Tongue (tissue), 1 donor: ENCODE measurements at regions not wholly inside any gene's neighbourhood (a gene's known extent, or its start where the extent isn't known, plus 50 kb on each side); places are given as distances from the start of the nearest gene placed in this dataset.
"Not testable (repeated sequence)": the region's sequence is repeated elsewhere in the genome, so short reads cannot be mapped to it uniquely, and the experiment has no call there.

Source experiments
- DNase-seq: peaks from one replicate; pipeline ENCODE4 v3.0.0-alpha.2; 2015

- no peak for DNase-seq
These were observed 556.6 kb upstream of the TUSC1 start for GRCh38 chr9:26234865-26235264.

DNA sequence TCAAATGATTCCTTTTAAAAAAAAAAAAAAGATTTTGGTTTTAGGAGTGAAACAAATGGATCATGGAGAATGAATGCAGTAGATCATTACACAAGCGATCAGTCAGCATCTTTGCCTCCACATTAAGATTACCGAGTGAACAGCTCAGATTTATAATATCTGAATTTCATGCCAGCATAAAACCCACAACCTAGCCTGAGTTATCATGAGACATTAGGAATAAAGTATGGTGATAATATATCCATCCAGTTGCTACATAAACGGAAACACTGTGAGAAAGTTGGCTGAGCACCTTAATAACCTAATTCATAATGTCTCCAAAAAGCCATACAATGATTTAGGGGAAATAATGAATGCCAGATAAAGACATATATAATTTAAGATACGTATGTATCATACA lies 553.1 kb upstream of the TUSC1 start:
- no peak for DNase-seq

DNA sequence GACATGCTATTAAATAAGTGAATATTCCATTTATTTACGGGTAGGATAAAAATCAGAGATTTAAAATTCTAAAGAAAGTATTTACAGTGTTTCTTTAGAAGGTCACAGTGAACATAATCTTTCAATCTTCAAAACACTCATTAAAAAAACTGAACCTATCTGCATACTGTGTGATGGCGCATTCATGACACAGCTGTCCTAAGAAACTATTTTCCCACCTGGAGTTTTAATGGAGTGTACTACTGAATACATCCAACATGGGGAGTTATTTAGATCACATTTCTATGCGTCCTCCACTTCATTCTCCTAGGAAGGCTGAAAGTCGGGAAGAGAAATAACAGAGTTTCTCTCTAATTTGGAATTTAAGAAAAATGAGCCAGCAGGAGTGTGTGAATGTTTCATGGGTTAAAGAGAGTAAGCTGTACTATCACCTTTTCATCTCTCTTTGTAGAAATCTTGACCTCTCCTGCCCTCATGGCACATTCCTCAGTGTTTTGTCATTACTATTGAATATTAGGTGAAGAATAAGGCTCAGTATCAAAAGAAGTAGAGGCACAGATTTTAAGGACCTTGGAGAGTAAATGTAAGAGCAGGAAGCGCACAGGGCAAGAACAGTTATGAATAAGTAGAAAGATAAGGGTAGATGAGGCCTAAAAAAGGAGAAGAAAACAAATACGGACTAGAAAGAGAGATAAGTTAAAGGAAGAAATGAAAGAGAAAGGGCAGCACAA lies 551.2 kb upstream of the TUSC1 start:
- no peak for DNase-seq

- DNase-seq, result no peak
These were observed 550.0 kb upstream of the TUSC1 start for GRCh38 chr9:26228273-26228672.

DNA sequence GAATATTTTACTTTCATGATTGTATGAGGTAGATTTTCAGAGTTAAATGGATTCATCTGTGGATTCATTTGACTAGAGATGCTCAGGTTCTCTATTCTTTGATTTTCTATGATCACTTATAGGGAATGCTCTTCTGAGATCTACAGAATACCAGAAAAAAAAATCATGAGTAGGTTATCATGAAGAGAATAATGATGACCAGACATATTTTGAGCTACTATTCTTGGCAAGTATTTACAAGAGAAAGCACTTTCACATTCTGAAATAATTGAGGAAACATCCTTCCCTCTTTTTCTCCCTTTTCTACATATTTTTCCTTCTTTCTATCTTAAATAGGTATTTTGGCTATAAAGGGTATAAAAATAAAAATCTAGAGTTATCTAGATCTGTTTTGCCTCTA lies 543.0 kb upstream of the TUSC1 start:
- no peak for DNase-seq

DNA sequence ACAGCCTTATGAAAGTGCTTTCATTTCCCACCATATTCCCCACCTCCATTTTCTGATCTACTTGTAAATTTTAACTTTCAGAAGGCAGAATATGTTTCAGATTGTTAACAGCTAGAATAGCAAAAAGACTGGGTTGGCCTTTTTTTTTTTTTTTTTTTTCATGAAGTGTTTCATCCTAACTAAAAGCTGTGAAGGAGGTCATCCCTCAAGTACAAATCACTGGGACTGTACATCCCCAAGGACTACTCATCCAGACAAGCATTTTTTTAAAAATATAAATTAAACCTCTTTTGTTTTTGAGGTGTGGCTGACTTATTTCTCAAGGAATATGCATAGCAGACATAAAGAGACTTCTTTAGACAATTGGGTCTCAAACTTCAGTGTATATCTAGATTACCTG lies 542.1 kb upstream of the TUSC1 start:
- no peak for DNase-seq

- peak; percentile 8 for DNase-seq
These were observed 541.7 kb upstream of the TUSC1 start for GRCh38 chr9:26219961-26220360.

- no peak for DNase-seq
These were observed 538.5 kb upstream of the TUSC1 start for GRCh38 chr9:26216702-26217101.

- not testable (repeated sequence) for DNase-seq
These were observed 536.6 kb upstream of the TUSC1 start for GRCh38 chr9:26214713-26215444.

DNA sequence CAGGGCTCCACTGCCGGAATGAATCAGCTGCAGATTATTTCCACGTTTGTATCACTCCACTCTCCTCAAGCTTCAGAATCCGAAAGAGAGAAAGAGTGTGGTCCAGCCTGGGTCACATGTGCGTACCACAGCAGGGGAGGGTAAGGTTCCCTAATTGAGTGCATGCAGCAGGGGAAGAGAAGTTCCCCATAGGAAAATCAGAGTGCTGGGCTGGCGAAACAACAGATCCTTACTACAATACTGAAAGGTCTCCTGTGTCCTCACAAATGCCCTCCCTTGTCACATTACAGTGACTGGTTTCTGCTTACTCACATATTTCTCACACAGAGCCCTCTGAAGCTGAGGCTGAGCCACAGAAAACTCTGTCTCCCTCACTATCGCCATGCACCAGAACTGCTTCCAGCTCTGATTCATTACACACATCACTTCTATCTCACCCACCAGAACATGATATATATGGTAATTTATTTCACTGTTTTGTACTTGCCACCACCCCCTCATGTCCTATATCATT lies 532.2 kb upstream of the TUSC1 start:
- DNase-seq, result no peak

- no peak for DNase-seq
These were observed 527.0 kb upstream of the TUSC1 start for GRCh38 chr9:26205261-26205660.

DNA sequence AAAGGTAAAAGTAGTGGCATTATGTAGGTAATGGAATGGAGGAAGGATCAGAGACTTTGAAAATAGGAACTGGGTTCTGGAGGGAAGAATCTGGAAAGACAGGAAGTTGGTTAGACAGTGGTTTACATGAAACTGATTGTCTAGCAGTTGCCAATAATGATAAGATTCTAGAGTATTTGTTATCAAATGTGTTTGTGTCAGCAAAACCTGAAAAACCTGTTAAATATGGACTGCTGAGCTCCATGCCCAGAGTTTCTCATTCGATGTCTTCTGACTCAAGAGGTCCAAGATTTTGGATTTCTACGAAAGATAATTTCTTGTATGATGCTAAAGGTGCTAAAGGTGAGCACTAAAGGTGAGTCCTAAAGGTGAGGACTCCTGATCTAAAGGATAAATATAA lies 515.0 kb upstream of the TUSC1 start:
- no peak for DNase-seq

DNA sequence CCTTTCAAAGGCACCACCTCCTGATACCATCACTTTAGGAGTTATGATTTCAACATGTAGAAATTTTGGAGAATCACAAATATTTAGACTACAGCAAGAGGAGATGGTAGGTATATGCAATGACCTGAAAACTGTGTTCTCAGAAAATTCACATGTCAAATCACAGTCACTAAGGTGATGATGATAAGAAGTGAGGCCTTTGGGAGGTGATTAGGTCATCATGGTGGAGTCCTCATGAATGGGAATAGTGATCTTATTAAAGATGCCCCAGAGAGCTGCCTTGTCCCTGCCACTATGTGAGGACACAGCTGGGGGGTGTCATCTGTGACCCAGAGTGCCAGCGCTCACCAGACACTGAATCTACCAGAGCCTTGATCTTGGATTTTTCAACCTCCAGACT lies 513.5 kb upstream of the TUSC1 start:
- no peak for DNase-seq

GRCh38 chr9:26181836-26182235 lies 503.6 kb upstream of the TUSC1 start:
- DNase-seq, result no peak

- DNase-seq, result no peak
These were observed 498.4 kb upstream of the TUSC1 start for GRCh38 chr9:26176628-26177027.

DNA sequence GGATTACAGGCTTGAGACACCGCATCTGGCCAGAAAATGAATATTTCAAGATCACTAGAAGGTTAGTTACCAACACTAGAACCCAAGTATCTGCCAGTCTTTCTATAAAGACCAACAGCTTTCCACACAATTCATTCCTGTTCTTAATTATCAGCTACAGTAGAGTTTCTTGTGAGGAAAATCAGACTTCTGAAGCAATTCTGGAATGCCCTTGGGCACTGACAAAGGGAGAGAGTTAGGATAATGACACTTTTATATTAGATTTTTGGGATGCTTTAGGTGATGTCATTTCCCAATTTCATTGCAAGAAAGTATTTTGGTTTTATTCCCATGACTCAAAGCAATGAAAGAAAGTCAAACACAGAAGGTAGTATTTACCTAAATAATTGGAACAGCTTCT lies 497.0 kb upstream of the TUSC1 start:
- DNase-seq, result no peak

GRCh38 chr9:26172301-26172700 lies 494.1 kb upstream of the TUSC1 start:
- no peak for DNase-seq

DNA sequence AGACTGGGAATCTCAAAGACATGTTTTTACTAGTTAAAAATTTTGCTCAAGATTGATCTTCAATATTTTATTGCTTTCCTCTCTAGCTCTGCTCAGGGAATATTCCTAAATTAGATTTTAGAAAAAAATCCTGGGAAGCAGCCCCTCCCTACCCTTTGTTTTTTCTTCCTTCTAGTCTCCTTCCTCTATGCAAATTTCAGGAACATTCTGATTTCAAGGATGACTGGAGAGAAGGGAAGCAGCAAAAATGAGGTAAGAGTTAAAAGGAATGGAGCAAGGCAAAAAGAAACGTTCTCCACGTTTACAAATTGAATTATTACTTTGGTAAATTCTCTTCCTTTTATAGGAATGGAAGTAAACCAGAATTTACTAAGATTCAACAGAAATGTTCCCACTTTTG lies 493.4 kb upstream of the TUSC1 start:
- no peak for DNase-seq

DNA sequence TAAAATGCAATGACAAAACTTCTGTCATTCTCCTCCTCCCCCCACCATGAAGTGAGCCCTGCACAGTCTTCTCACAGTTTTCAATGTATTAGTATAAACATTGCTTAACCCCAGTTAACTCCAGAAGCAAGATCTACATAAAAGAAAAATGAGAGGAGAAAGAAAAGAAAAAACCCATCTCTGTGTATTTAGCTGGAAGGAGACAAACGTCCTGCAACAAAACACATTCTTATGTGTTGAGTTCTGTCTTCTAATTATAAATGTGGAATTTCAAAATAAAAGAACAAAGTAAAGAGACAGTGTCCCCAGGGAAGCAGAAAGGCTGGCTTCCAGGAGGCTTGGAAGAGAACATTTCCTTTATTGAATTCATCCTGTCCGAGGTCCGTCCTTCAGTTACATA lies 491.9 kb upstream of the TUSC1 start:
- DNase-seq, result peak; percentile 62

GRCh38 chr9:26169708-26170107 lies 491.5 kb upstream of the TUSC1 start:
- no peak for DNase-seq

GRCh38 chr9:26166537-26166936 lies 488.3 kb upstream of the TUSC1 start:
- no peak for DNase-seq

GRCh38 chr9:26165426-26165825 lies 487.2 kb upstream of the TUSC1 start:
- no peak for DNase-seq

- DNase-seq, result no peak
These were observed 485.7 kb upstream of the TUSC1 start for GRCh38 chr9:26163931-26164330.
